ENCODE measurements at regions not wholly inside any gene's neighbourhood (a gene's known extent, or its start where the extent isn't known, plus 50 kb on each side); places are given as distances from the start of the nearest gene placed in this dataset.

- no peaks in the 10 kb centered on the region for H3K36me3 Mint-ChIP-seq
- H3K27me3 ChIP-seq (ENCODE audit: control insufficient read depth in 2 of 2, insufficient read depth in 2 of 2, low read length in 2 of 2), result no peaks in the 10 kb centered on the region
- H3K4me3 Mint-ChIP-seq, result no peak overlapping the region
- WGBS (ENCODE audit: insufficient coverage), result no CpG with 5 or more reads among the region's 2 CpGs
- no peak for TF ChIP-seq CTCF (IDR thresholded peaks at IDR 0.05)
- H3K4me2 ChIP-seq (replicated peaks; ENCODE audit: extremely low read depth, low read length, poor library complexity, severe bottlenecking), result no peak overlapping the region
- no peak overlapping the region for H3K9ac ChIP-seq (ENCODE audit: insufficient read depth, low read length, poor library complexity, severe bottlenecking)
- no peaks in the 10 kb centered on the region for H3K4me1 Mint-ChIP-seq
- no peaks in the 10 kb centered on the region for H3K79me2 ChIP-seq (ENCODE audit: insufficient read depth, low read length)
- H3K27ac ChIP-seq (ENCODE audit: low read depth in 1 of 2, low read length in 2 of 2), result no peak overlapping the region
- no peaks in the 10 kb centered on the region for H3K4me1 ChIP-seq (ENCODE audit: control insufficient read depth in 1 of 2, insufficient read depth in 2 of 2, low read length in 2 of 2)
- H3K36me3 ChIP-seq (replicated peaks in 1 of 2; ENCODE audit: control insufficient read depth in 1 of 2, insufficient read depth in 2 of 2, low read length in 2 of 2), result no peaks in the 10 kb centered on the region
- intact Hi-C loops (cut with micrococcal nuclease), result no loop called here
- H3K9me3 ChIP-seq (replicated peaks in 1 of 2; ENCODE audit: control insufficient read depth in 1 of 2, insufficient read depth in 1 of 2, low read length in 2 of 2), result no peaks in the 10 kb centered on the region
- H4K20me1 ChIP-seq (ENCODE audit: insufficient read depth, low read length), result no peaks in the 10 kb centered on the region
- DNase-seq, result no peak
- H2AFZ ChIP-seq (ENCODE audit: insufficient read depth, low read depth, low read length, poor library complexity, severe bottlenecking), result no peak overlapping the region
- H3K9me3 Mint-ChIP-seq, result peaks cover 0 to 7% (median 0%) of the 10 kb centered on the region in 7 donors
- no peak overlapping the region for H3K27ac Mint-ChIP-seq
- no peak overlapping the region for H3K4me3 ChIP-seq (replicated peaks in 1 of 3; ENCODE audit: low read depth in 2 of 3, low read length in 3 of 3)
- H3K27me3 Mint-ChIP-seq (ENCODE audit: low read depth in 3 of 3), result peaks cover 0 to 4% (median 2%) of the 10 kb centered on the region in 3 donors
Observed at GRCh38 chr18:55739488-55739887, 151.5 kb upstream of the TCF4 start.

- no peak overlapping the region for H3K4me3 Mint-ChIP-seq
- Histone ChIP-seq H3K36me3 (replicated peaks in 1 of 2; ENCODE audit: control insufficient read depth in 1 of 2, insufficient read depth in 2 of 2, low read length in 2 of 2) (no peaks in the 10 kb centered on the region), H3K27me3 (ENCODE audit: control insufficient read depth in 2 of 2, insufficient read depth in 2 of 2, low read length in 2 of 2) (no peaks in the 10 kb centered on the region), H4K20me1 (ENCODE audit: insufficient read depth, low read length) (no peaks in the 10 kb centered on the region), H3K4me1 (ENCODE audit: control insufficient read depth in 1 of 2, insufficient read depth in 2 of 2, low read length in 2 of 2) (no peaks in the 10 kb centered on the region), H3K4me3 (replicated peaks in 1 of 3; ENCODE audit: low read depth in 2 of 3, low read length in 3 of 3) (no peak overlapping the region), H2AFZ (ENCODE audit: insufficient read depth, low read depth, low read length, poor library complexity, severe bottlenecking) (no peak overlapping the region), H3K79me2 (ENCODE audit: insufficient read depth, low read length) (no peaks in the 10 kb centered on the region), H3K9me3 (replicated peaks in 1 of 2; ENCODE audit: control insufficient read depth in 1 of 2, insufficient read depth in 1 of 2, low read length in 2 of 2) (no peaks in the 10 kb centered on the region), H3K27ac (ENCODE audit: low read depth in 1 of 2, low read length in 2 of 2) (no peak overlapping the region), H3K9ac (ENCODE audit: insufficient read depth, low read length, poor library complexity, severe bottlenecking) (no peak overlapping the region), H3K4me2 (replicated peaks; ENCODE audit: extremely low read depth, low read length, poor library complexity, severe bottlenecking) (no peak overlapping the region)
- intact Hi-C loops (cut with micrococcal nuclease), result no loop called here
- no peaks in the 10 kb centered on the region for H3K4me1 Mint-ChIP-seq
- TF ChIP-seq CTCF (IDR thresholded peaks at IDR 0.05), result no peak
- H3K27ac Mint-ChIP-seq, result no peak overlapping the region
- peaks cover 0 to 4% (median 2%) of the 10 kb centered on the region in 3 donors for H3K27me3 Mint-ChIP-seq (ENCODE audit: low read depth in 3 of 3)
- WGBS (ENCODE audit: insufficient coverage), result 100% methylated on average over 2 of the region's 3 CpGs
- H3K36me3 Mint-ChIP-seq, result no peaks in the 10 kb centered on the region
- no peak for DNase-seq
- H3K9me3 Mint-ChIP-seq, result peaks cover 0 to 7% (median 0%) of the 10 kb centered on the region in 7 donors
Observed at GRCh38 chr18:55738483-55739114, 150.6 kb upstream of the TCF4 start.
